H1 (cell line): ENCODE measurements at regions not wholly inside any gene's neighbourhood (a gene's known extent, or its start where the extent isn't known, plus 50 kb on each side); places are given as distances from the start of the nearest gene placed in this dataset.
A peak's percentile ranks its signal among the peaks of the same experiment; 100 is the strongest.

ENCODE experiments used
- CTCF ChIA-PET: fragments of 300-600 bp; sonication (Branson Sonifier 250); formaldehyde crosslinking; loops from one replicate; lab custom pipeline; 2021; ENCODE audit not compliant: partially characterized antibody; lab: Charles Lee
- POLR2A ChIA-PET: fragments of 300-600 bp; sonication (Branson Sonifier 250); formaldehyde crosslinking; loops from one replicate; lab custom pipeline; 2021; ENCODE audit warnings: inconsistent platforms; ENCODE audit not compliant: partially characterized antibody; lab: Charles Lee
- DNase-seq, 2 experiments: peaks; one replicate each; pipeline versions ENCODE4 v3.0.0 to v3.0.0-alpha.2; 2010 to 2022; ENCODE audit warnings: low spot score in 2 of 2, low read depth in 1 of 2, mixed read lengths in 1 of 2
- FAIRE-seq: peaks from 2 replicates; lab custom pipeline; 2011; peaks lifted over from hg19 to GRCh38; lab: Jason Lieb, UNC
- H2AFZ ChIP-seq: 2 replicates; pipeline ENCODE4 v1.8.1; 2012; ENCODE audit warnings: low read length, inconsistent platforms
- H2AK5ac ChIP-seq: 2 replicates; pipeline ENCODE4 v1.6.1; 2013; ENCODE audit warnings: low read depth, low read length
- H2BK120ac ChIP-seq: replicated peaks from 2 replicates; pipeline ENCODE3; 2013; ENCODE audit warnings: low read depth, low read length, inconsistent platforms
- H2BK12ac ChIP-seq: 2 replicates; pipeline ENCODE4 v1.6.1; 2013; ENCODE audit warnings: low read depth, low read length
- H2BK15ac ChIP-seq: 2 replicates; pipeline ENCODE4 v1.6.1; 2013; ENCODE audit warnings: low read length
- H2BK20ac ChIP-seq: 2 replicates; pipeline ENCODE4 v1.6.1; 2013; ENCODE audit warnings: low read length
- H2BK5ac ChIP-seq: 2 replicates; pipeline ENCODE4 v1.6.1; 2013; ENCODE audit warnings: low read depth, low read length
- H3K14ac ChIP-seq: 2 replicates; pipeline ENCODE4 v1.6.1; 2013; ENCODE audit warnings: inconsistent platforms; ENCODE audit not compliant: insufficient read length
- H3K18ac ChIP-seq: 2 replicates; pipeline ENCODE4 v1.6.1; 2013; ENCODE audit warnings: low read length; ENCODE audit errors: extremely low read depth
- H3K23ac ChIP-seq: 2 replicates; pipeline ENCODE4 v1.6.1; 2013; ENCODE audit warnings: inconsistent platforms; ENCODE audit not compliant: insufficient read length
- H3K23me2 ChIP-seq: 2 replicates; pipeline ENCODE4 v1.6.1; 2013; ENCODE audit warnings: low read depth, low read length
- H3K27ac ChIP-seq: 2 replicates; pipeline ENCODE4 v1.6.1; 2011; ENCODE audit warnings: low read depth, low read length, inconsistent platforms
- H3K27me3 ChIP-seq, 4 experiments: replicated peaks in 1 of 4; 1 replicate in 1 of 4; 2 replicates in 3 of 4; pipeline versions ENCODE4 v1.6.1 to v1.8.1; 2011 to 2013; ENCODE audit warnings: low read length in 3 of 4, mild to moderate bottlenecking in 3 of 4, inconsistent platforms in 2 of 4, mixed read lengths in 2 of 4, moderate library complexity in 1 of 4; ENCODE audit not compliant: control insufficient read depth in 3 of 4, insufficient read depth in 3 of 4; ENCODE audit errors: extremely low read depth in 1 of 4
- H3K36me3 ChIP-seq, 4 experiments: 2 replicates each; pipeline versions ENCODE4 v1.6.1 to v1.8.1; 2011 to 2013; ENCODE audit warnings: mild to moderate bottlenecking in 4 of 4, low read length in 3 of 4, moderate library complexity in 2 of 4, control low read depth in 1 of 4, inconsistent platforms in 1 of 4; ENCODE audit not compliant: insufficient read depth in 4 of 4, control insufficient read depth in 2 of 4
- H3K4ac ChIP-seq: replicated peaks from 2 replicates; pipeline ENCODE3; 2013; ENCODE audit warnings: low read length, low read depth, mixed read lengths, inconsistent platforms; ENCODE audit not compliant: insufficient read length
- H3K4me1 ChIP-seq, 4 experiments: replicated peaks in 1 of 4; 1 replicate in 1 of 4; 2 replicates in 3 of 4; pipeline versions ENCODE4 v1.6.1 to v1.8.1; 2011 to 2013; ENCODE audit warnings: low read length in 3 of 4, inconsistent platforms in 2 of 4, mixed read lengths in 1 of 4; ENCODE audit not compliant: insufficient read depth in 4 of 4, control insufficient read depth in 3 of 4
- H3K4me2 ChIP-seq, 2 experiments: 2 replicates each; pipeline versions ENCODE4 v1.6.1 to v1.8.1; 2011 to 2013; ENCODE audit warnings: low read depth in 2 of 2, low read length in 2 of 2, control low read depth in 1 of 2, inconsistent platforms in 1 of 2, mild to moderate bottlenecking in 1 of 2; ENCODE audit not compliant: insufficient read depth in 1 of 2
- H3K4me3 ChIP-seq, 4 experiments: fragments of 200-600, 300-600 bp in 1 of 4; sonication (generic), shearing (Covaris generic), sonication (Bioruptor Twin) in 1 of 4; 2 replicates each; pipeline versions ENCODE4 v1.5.1 to v1.8.1; 2011 to 2016; ENCODE audit warnings: low read length in 4 of 4, low read depth in 3 of 4, control low read depth in 2 of 4, inconsistent platforms in 2 of 4, mild to moderate bottlenecking in 2 of 4, mixed read lengths in 1 of 4, moderate library complexity in 1 of 4; ENCODE audit not compliant: insufficient read depth in 2 of 4; ENCODE audit errors: extremely low read depth in 1 of 4
- H3K56ac ChIP-seq: replicated peaks from 2 replicates; pipeline ENCODE3; 2013; ENCODE audit warnings: low read depth, mild to moderate bottlenecking, mixed read lengths, low read length, inconsistent platforms; ENCODE audit not compliant: insufficient read length
- H3K79me1 ChIP-seq: 2 replicates; pipeline ENCODE4 v1.6.1; 2013; ENCODE audit warnings: low read depth, low read length, control low read depth
- H3K79me2 ChIP-seq, 2 experiments: 2 replicates each; pipeline versions ENCODE4 v1.6.1 to v1.8.1; 2012 to 2013; ENCODE audit warnings: low read length in 2 of 2, mild to moderate bottlenecking in 2 of 2, inconsistent platforms in 1 of 2; ENCODE audit not compliant: insufficient read depth in 2 of 2, control insufficient read depth in 1 of 2
- H3K9ac ChIP-seq, 4 experiments: replicated peaks in 1 of 4; 1 replicate in 1 of 4; 2 replicates in 3 of 4; pipeline versions ENCODE4 v1.6.1 to v1.8.1; 2011 to 2013; ENCODE audit warnings: low read depth in 3 of 4, low read length in 3 of 4, control low read depth in 2 of 4, mild to moderate bottlenecking in 2 of 4, moderate library complexity in 2 of 4, inconsistent platforms in 1 of 4; ENCODE audit errors: extremely low read depth in 1 of 4
- H3K9me3 ChIP-seq, 2 experiments: 2 replicates each; pipeline versions ENCODE4 v1.6.1 to v1.8.1; 2012 to 2013; ENCODE audit warnings: mild to moderate bottlenecking in 2 of 2, moderate library complexity in 2 of 2, control low read depth in 1 of 2, inconsistent platforms in 1 of 2, low read depth in 1 of 2, low read length in 1 of 2, mixed read lengths in 1 of 2; ENCODE audit not compliant: insufficient read depth in 2 of 2
- H4K20me1 ChIP-seq, 2 experiments: replicated peaks in 1 of 2; 2 replicates each; pipeline versions ENCODE3 to v1.8.1; 2011 to 2013; ENCODE audit warnings: inconsistent platforms in 2 of 2, low read length in 2 of 2, mild to moderate bottlenecking in 1 of 2; ENCODE audit not compliant: insufficient read depth in 2 of 2, control insufficient read depth in 1 of 2
- H4K5ac ChIP-seq: 2 replicates; pipeline ENCODE4 v1.6.1; 2013; ENCODE audit warnings: low read length, low read depth, mixed read lengths, inconsistent platforms; ENCODE audit not compliant: insufficient read length
- H4K8ac ChIP-seq: 2 replicates; pipeline ENCODE4 v1.8.0; 2013; ENCODE audit warnings: mild to moderate bottlenecking, moderate library complexity, low read length, inconsistent platforms; ENCODE audit not compliant: insufficient read depth; ENCODE audit errors: extremely low read depth
- H4K91ac ChIP-seq: replicated peaks from 2 replicates; pipeline ENCODE3; 2013; ENCODE audit warnings: low read length, mixed read lengths, inconsistent platforms; ENCODE audit not compliant: insufficient read length
- BCL11A ChIP-seq, 2 experiments: IDR thresholded peaks; one replicate each; pipeline ENCODE4 v1.6.1; 2011; ENCODE audit warnings: low read depth in 2 of 2, low read length in 2 of 2, mild to moderate bottlenecking in 2 of 2
- CTCF ChIP-seq, 3 experiments: IDR thresholded peaks; 1 replicate in 2 of 3; 2 replicates in 1 of 3; pipeline versions ENCODE4 v1.5.1 to v1.6.1; 2011; ENCODE audit warnings: low read length in 3 of 3, mild to moderate bottlenecking in 3 of 3, inconsistent platforms in 2 of 3, low read depth in 1 of 3, moderate library complexity in 1 of 3; ENCODE audit not compliant: insufficient read depth in 1 of 3; ENCODE audit errors: control extremely low read depth in 1 of 3
- MAFK ChIP-seq: IDR thresholded peaks from 2 replicates; pipeline ENCODE4 v1.6.1; 2012; ENCODE audit warnings: low read depth, mild to moderate bottlenecking, improper control_type of control experiment, low read length
- POLR2A ChIP-seq, 2 experiments: IDR thresholded peaks; 1 replicate in 1 of 2; 2 replicates in 1 of 2; pipeline ENCODE4 v1.6.1; 2011; ENCODE audit warnings: low read depth in 2 of 2, low read length in 2 of 2, mild to moderate bottlenecking in 2 of 2; ENCODE audit errors: control extremely low read depth in 1 of 2
- RBBP5 ChIP-seq: IDR thresholded peaks from 2 replicates; pipeline ENCODE4 v1.7.1; 2012; ENCODE audit warnings: low read depth, mild to moderate bottlenecking, inconsistent platforms, low read length, moderate library complexity, borderline replicate concordance
- SP1 ChIP-seq: IDR thresholded peaks from 2 replicates; pipeline ENCODE4 v1.6.1; 2011; ENCODE audit warnings: low read depth, low read length
- SP2 ChIP-seq: IDR thresholded peaks from 2 replicates; pipeline ENCODE4 v1.6.1; 2012; ENCODE audit warnings: mild to moderate bottlenecking, low read length, inconsistent platforms
- TAF1 ChIP-seq: IDR thresholded peaks from 2 replicates; pipeline ENCODE4 v1.6.1; 2011; ENCODE audit warnings: mild to moderate bottlenecking, low read depth, low read length
- WGBS, 2 experiments: shearing (Covaris generic) in 1 of 2; methylation state at CpG; one replicate each; pipeline versions ENCODE4 v1.1.6 to v1.1.7; 2013 to 2015; ENCODE audit warnings: low lambda C conversion rate in 2 of 2, mixed read lengths in 2 of 2, inconsistent platforms in 1 of 2, low coverage in 1 of 2, missing lambda C conversion rate in 1 of 2; ENCODE audit not compliant: insufficient replicate concordance in 2 of 2, insufficient coverage in 1 of 2, insufficient read length in 1 of 2; ENCODE audit errors: extremely low coverage in 1 of 2, missing lambda C conversion rate in 1 of 2; 5-methylcytosine and 5-hydroxymethylcytosine counted together
- TF ChIP-seq, protein P1 (sequence below): IDR thresholded peaks from 2 replicates; pipeline ENCODE4 v1.6.1; 2011; ENCODE audit warnings: low read length, improper control_type of control experiment
- TF ChIP-seq, protein P2 (sequence below): IDR thresholded peaks from 2 replicates; pipeline ENCODE4 v1.6.1; 2011; ENCODE audit warnings: low read depth, mild to moderate bottlenecking, low read length; ENCODE audit not compliant: insufficient read depth

- H3K79me2 ChIP-seq, result no peaks in the 10 kb centered on the region
- H3K36me3 ChIP-seq, result no peaks in the 10 kb centered on the region
- H3K56ac ChIP-seq, result no peak overlapping the region
- H4K8ac ChIP-seq, result no peak overlapping the region
- H3K4ac ChIP-seq, result no peak overlapping the region
- H3K14ac ChIP-seq, result no peak overlapping the region
- DNase-seq, result no peak
- ChIA-PET POLR2A (interaction anchor here (1.4 kb wide), 1 partner anchor 18 kb away, joined by 3 read pairs; no protein-coding TSS in a partner anchor), CTCF (interaction anchor here (0.5 to 1.4 kb wide), 4 partner anchors 19 to 150 kb away, joined by 4 read pairs; no protein-coding TSS in a partner anchor)
- WGBS, 2 experiments, result 79% methylated on average over 1 of the region's 1 CpG; no CpG with 5 or more reads in 1 of the 2 experiments
- H3K23ac ChIP-seq, result no peak overlapping the region
- H4K20me1 ChIP-seq, result no peaks in the 10 kb centered on the region
- H3K79me1 ChIP-seq, result no peaks in the 10 kb centered on the region
- no peak overlapping the region for H3K9ac ChIP-seq
- no peak overlapping the region for H3K18ac ChIP-seq
- no peak overlapping the region for H2AK5ac ChIP-seq
- H3K4me2 ChIP-seq, result no peak overlapping the region
- H2BK5ac ChIP-seq, result no peak overlapping the region
- H2AFZ ChIP-seq, result no peak overlapping the region
- peak overlapping the region; percentile 49 for H4K91ac ChIP-seq
- no peak overlapping the region for H4K5ac ChIP-seq
- H2BK120ac ChIP-seq, result no peak overlapping the region
- no peak overlapping the region for H2BK20ac ChIP-seq
- FAIRE-seq, result no peak
- no peaks in the 10 kb centered on the region for H3K27me3 ChIP-seq
- H2BK15ac ChIP-seq, result no peak overlapping the region
- H3K23me2 ChIP-seq, result no peaks in the 10 kb centered on the region; the same call in 1 of the 2 replicates
- no peak overlapping the region for H3K27ac ChIP-seq
- H3K4me3 ChIP-seq, result no peak overlapping the region
- peaks cover 2 to 12% (median 7%) of the 10 kb centered on the region in 4 experiments; a peak in 5 of 7 replicates for H3K4me1 ChIP-seq
- H3K9me3 ChIP-seq, result no peaks in the 10 kb centered on the region
- H2BK12ac ChIP-seq, result no peak overlapping the region
- TF ChIP-seq BCL11A (IDR thresholded peaks at IDR 0.05; ENCODE audit: low read depth in 2 of 2, low read length in 2 of 2) (no peak), SP1 (no peak), MAFK (no peak), RBBP5 (no peak), POLR2A (IDR thresholded peaks at IDR 0.05; ENCODE audit: control extremely low read depth in 1 of 2, low read depth in 2 of 2, low read length in 2 of 2) (no peak), CTCF (IDR thresholded peaks at IDR 0.05; ENCODE audit: control extremely low read depth in 1 of 3, insufficient read depth in 1 of 3, low read depth in 1 of 3, low read length in 3 of 3) (no peak), TAF1 (no peak), SP2 (no peak)
- TF ChIP-seq, protein P1, sequence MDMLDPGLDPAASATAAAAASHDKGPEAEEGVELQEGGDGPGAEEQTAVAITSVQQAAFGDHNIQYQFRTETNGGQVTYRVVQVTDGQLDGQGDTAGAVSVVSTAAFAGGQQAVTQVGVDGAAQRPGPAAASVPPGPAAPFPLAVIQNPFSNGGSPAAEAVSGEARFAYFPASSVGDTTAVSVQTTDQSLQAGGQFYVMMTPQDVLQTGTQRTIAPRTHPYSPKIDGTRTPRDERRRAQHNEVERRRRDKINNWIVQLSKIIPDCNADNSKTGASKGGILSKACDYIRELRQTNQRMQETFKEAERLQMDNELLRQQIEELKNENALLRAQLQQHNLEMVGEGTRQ, result no peak
- TF ChIP-seq, protein P2, sequence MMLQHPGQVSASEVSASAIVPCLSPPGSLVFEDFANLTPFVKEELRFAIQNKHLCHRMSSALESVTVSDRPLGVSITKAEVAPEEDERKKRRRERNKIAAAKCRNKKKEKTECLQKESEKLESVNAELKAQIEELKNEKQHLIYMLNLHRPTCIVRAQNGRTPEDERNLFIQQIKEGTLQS, result no peak
These were observed 112.9 kb upstream of the F3 start for GRCh38 chr1:94654459-94654858.
